ENCODE measurements at regions not wholly inside any gene's neighbourhood (a gene's known extent, or its start where the extent isn't known, plus 50 kb on each side); places are given as distances from the start of the nearest gene placed in this dataset.

GRCh38 chr7:70857793-70858545 lies 274.0 kb upstream of the GALNT17 start:
- TF ChIP-seq POLR2A (IDR thresholded peaks at IDR 0.05), result no peak
- TF ChIP-seq CTCF (IDR thresholded peaks at IDR 0.05), result no peak
